HL-60 (cell line): ENCODE measurements at regions not wholly inside any gene's neighbourhood (a gene's known extent, or its start where the extent isn't known, plus 50 kb on each side); places are given as distances from the start of the nearest gene placed in this dataset.

Experiments used
- CTCF ChIP-seq: IDR thresholded peaks from one replicate; pipeline ENCODE4 v1.5.1; 2011; ENCODE audit warnings: low read length, control low read depth, inconsistent platforms; ENCODE audit not compliant: insufficient read depth
- GABPA ChIP-seq: IDR thresholded peaks from 2 replicates; pipeline ENCODE4 v1.6.1; 2012; ENCODE audit warnings: low read depth
- POLR2AphosphoS5 ChIP-seq: IDR thresholded peaks from 2 replicates; pipeline ENCODE4 v1.6.1; 2012; ENCODE audit warnings: low read depth
- REST ChIP-seq: IDR thresholded peaks from 2 replicates; pipeline ENCODE4 v1.6.1; 2012; ENCODE audit warnings: low read depth; ENCODE audit not compliant: insufficient replicate concordance

- TF ChIP-seq CTCF, result no peak
- no peak for TF ChIP-seq REST
- no peak for TF ChIP-seq POLR2AphosphoS5
- no peak for TF ChIP-seq GABPA
These were observed 175.5 kb upstream of the PAPPA start for GRCh38 chr9:115978091-115978490.
